Occipital lobe (tissue), 1 donor: ENCODE measurements at regions not wholly inside any gene's neighbourhood (a gene's known extent, or its start where the extent isn't known, plus 50 kb on each side); places are given as distances from the start of the nearest gene placed in this dataset.
"Not testable (repeated sequence)": the region's sequence is repeated elsewhere in the genome, so short reads cannot be mapped to it uniquely, and the experiment has no call there.

Experiments used
- DNase-seq: peaks from one replicate; lab custom pipeline; 2025; lab: John Stamatoyannopoulos, UW

GRCh38 chr5:91963166-91963565, 580.0 kb upstream of the ARRDC3 start:
- no peak for DNase-seq

DNA sequence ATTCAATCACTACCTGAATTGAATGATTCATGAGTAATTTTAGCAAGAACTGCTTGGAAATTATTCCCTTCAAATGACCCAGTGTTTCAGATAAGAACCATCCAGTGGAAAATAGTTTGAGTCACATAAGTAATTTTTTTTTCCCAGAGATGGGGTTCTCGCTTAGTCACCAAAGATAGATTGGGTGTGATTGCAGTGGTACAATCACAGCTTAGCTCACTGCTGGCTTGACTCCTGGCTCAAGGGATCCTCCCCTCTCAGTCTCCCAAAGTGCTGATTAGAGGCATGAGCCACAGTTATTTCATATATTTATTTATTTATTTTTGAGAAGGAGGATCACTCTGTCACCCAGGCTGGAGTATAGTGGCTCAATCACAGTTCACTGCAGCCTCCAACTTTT, 574.5 kb upstream of the ARRDC3 start:
- DNase-seq: no peak

DNA sequence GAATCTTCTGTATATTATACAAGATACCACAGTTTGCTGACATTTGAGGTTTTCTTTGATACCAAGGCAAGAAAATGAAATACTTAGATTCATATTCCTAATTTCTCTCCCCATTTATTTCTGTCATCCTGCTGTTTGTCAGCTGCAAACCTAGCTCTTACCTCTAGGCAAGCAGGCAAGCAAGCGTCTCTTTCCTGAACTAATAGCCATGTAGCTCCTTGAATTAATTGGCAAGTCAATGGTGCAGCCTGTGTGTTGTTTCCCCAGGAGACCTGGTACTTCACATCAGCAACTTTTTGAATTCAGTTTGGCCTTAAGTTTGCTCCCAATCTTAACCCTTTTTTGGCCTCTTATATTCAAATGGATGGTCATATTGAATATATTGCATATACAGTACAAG, 573.6 kb upstream of the ARRDC3 start:
- DNase-seq: no peak

DNA sequence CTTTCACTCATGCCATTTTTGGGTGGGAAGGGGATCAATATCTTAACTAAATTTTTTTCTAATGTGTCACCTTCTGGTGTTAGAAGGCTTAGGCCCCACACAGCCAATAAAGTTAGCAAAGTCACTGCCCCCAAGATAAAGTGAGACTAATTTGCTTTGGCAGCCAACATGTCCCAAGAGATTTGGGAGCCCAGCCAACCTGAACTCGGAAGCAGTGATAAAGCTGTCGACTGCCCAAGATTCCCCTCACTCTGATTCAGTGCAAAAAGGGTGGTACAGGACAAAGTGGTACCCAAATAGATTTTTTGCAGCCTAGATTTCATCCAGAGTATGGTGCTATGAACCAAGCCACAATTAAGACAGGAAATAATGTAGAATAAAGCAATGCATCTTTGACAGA, 572.5 kb upstream of the ARRDC3 start:
- DNase-seq: no peak

- no peak for DNase-seq
Observed at GRCh38 chr5:91954136-91954535, 571.0 kb upstream of the ARRDC3 start.

- DNase-seq: no peak
Observed at GRCh38 chr5:91950328-91950727, 567.2 kb upstream of the ARRDC3 start.

DNA sequence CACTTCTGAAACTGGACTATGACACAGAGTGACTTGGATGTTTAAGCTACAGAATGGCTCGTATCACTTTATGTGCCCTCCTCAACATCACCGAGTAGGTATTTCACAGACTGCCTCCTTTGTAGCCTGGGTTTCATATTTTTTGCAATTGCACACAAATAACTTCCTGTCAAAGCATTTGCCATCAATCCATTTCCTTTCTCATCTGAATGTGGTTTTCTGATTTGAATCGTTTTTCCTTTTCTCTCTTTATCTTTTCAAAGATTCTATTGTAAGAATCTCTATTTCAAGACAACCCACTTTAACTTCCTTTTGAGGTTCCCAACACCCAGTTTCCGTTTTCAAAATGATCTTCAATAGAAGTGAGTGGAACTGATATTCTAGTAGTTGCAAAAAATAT, 563.8 kb upstream of the ARRDC3 start:
- DNase-seq: no peak

- DNase-seq: no peak
Observed at GRCh38 chr5:91941588-91941987, 558.5 kb upstream of the ARRDC3 start.

DNA sequence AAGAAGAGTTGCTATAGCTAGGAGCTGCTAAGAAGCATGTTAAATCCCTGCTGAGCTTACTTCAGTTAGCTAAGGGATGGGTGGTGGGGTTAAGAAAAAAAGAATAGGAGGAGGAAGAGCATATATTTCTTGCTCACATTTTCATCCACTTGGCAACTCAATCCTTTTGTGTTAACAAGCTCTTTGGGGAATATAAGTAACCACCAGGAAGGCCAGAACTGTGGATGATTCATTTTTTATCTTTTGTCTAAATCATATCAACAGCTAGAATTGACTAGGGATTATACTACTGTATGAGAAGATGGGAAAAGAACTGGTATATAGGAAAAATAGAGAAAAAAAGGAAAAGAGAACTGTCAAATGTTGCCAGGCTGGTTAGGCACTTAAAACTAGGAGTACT, 555.3 kb upstream of the ARRDC3 start:
- DNase-seq: no peak

GRCh38 chr5:91937121-91937520, 554.0 kb upstream of the ARRDC3 start:
- DNase-seq: no peak

DNA sequence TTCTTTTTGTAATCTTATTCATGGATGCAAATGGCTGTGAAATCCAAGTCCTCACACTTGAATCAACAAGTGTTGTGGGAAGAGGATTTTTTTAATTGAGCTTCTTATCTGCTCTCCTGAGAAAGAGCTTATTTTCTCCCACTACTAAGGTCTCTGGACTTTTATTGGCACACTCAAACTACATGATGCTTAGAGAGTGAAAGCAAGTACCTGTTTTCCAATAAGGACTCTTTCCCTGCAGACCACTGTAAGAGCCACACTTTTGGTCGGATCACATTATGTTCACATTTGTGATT, 546.4 kb upstream of the ARRDC3 start:
- no peak for DNase-seq

- DNase-seq: no peak
Observed at GRCh38 chr5:91928754-91929521, 545.8 kb upstream of the ARRDC3 start.

- no peak for DNase-seq
Observed at GRCh38 chr5:91927439-91927838, 544.3 kb upstream of the ARRDC3 start.

DNA sequence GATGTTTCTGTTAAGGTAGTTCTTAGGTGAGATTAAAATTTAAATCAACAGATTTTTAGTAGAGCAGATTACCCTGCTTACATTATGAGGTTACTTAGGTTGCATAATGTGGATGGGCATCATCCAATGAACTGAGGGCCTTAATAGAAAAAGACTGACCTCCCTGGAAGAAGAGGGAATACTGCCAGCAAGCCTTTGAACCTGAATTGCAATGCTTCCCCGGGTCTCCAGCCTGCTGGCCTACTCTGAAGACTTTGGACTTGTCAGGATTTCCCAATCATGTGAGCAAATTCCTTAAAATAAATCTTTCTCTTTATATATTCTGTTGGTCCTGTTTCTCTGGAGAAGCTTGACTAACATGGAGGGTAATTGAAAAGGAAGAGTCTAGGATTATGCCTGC, 542.1 kb upstream of the ARRDC3 start:
- DNase-seq: no peak

- DNase-seq: not testable (repeated sequence)
Observed at GRCh38 chr5:91917037-91917814, 534.1 kb upstream of the ARRDC3 start.

DNA sequence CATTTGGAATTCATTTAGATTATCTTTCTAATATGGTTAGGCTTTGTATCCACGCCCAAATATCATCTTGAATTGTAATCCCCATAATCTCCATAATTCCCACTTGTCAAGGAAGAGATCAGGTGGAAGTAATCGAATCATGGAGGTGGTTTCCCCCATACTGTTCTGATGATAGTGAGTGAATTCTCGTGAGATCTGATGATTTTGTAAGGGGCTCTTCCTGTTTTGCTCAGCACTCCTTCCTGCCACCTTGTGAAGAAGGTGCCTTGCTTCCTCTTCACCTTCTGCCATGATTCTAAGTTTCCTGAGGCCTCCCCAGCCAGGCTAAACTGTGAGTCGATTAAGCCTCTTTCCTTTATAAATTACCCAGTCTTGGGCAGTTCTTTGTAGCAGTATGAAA, 527.5 kb upstream of the ARRDC3 start:
- no peak for DNase-seq

DNA sequence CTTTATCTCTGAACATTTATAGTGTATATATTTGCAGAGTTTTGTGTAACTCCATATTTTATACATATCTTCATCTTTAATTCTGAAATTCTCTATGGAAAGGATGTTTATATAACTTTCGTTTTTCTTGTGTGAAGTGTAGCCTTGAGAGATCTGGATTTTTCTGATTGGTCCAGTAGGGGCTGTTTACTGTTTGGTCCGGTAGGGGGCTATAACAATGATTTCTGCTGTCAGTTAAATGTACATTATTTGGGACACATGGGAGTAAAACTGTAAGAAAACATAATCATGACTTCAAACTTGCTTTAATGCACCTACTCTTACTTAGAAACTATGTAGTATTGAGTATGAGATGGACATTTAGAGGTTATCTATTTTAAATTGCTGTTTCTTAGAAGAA, 527.1 kb upstream of the ARRDC3 start:
- no peak for DNase-seq

DNA sequence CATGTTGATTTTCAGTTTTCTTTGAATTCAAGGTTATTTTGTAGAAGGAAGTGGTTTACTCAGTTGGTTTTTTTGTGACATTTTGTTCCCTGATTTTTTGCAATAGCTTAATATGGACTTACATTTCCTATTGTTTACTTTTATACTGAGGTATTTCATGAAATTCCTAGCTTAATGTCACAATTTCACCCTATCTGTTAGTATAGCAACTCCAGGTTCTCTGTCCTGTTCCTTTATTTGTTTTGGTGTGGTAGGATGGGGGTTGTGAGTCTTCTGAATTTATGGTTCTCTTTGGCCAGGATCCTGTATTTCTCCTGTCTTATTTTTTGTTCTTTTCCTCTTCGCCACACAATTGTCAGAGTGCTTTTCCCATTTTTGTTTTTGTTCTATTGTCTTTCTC, 523.4 kb upstream of the ARRDC3 start:
- no peak for DNase-seq

GRCh38 chr5:91906027-91906426, 522.9 kb upstream of the ARRDC3 start:
- DNase-seq: no peak

DNA sequence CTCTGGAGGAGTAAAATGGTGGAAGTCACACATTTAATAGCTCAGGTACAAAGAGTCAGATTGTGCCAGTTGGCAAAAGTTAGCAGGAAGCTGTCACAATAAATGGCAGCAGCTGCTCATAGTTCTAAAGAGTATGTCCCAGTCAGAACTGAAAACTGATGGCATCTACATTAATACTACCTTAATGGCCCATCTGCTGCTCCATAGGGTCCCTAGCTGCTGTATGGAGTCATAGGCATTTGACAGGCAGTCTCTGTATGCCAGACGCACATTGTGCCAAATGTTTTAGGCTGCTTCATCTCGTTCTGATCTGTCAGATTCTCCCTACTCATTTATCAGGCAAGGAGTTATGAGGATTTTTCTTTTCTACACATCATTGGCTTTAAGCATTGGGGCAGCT, 515.8 kb upstream of the ARRDC3 start:
- DNase-seq: no peak

DNA sequence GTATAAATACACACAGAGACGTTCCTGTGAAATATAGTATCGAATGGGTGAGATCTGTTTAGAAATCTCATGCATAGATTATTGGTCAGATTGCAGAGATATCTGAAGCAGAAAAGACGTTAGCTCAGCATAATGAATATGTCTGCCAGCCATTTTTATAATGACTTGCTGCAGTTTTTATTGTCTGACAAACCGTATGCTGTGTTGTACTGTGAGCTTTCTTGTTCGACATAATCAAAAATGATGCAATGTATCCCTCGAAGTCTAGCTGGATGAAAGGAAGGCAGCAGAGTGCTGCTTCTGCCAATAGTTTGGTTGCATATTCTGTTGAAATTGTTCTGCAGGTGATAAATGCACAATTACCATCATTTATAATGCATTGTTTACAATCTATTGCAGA, 514.9 kb upstream of the ARRDC3 start:
- no peak for DNase-seq

- no peak for DNase-seq
Observed at GRCh38 chr5:91888810-91889209, 505.7 kb upstream of the ARRDC3 start.
